Activated gamma-delta T cell (primary cell): ENCODE measurements at regions not wholly inside any gene's neighbourhood (a gene's known extent, or its start where the extent isn't known, plus 50 kb on each side); places are given as distances from the start of the nearest gene placed in this dataset.

Source experiments
- DNase-seq: peaks from one replicate; lab custom pipeline; 2025; lab: John Stamatoyannopoulos, UW

DNA sequence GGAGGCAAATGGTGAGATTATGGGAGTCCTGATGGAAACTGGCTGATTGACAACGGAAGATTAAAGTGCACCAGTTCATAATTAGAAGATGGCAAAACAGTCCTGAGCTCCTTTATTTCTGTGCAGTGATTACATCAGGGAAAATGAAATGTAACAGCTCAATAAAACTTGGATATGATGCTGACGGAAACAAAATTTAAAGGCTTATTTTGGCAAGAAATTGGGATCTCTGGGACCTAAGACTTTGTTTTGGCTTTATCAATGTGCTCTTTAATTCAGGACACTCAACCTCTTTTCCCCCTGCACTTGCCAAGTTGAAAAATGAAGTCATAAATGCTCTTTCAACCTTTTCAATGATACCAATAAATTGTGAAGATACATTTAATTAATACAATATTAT is 226.8 kb downstream of the C6orf118 start:
- no peak for DNase-seq

DNA sequence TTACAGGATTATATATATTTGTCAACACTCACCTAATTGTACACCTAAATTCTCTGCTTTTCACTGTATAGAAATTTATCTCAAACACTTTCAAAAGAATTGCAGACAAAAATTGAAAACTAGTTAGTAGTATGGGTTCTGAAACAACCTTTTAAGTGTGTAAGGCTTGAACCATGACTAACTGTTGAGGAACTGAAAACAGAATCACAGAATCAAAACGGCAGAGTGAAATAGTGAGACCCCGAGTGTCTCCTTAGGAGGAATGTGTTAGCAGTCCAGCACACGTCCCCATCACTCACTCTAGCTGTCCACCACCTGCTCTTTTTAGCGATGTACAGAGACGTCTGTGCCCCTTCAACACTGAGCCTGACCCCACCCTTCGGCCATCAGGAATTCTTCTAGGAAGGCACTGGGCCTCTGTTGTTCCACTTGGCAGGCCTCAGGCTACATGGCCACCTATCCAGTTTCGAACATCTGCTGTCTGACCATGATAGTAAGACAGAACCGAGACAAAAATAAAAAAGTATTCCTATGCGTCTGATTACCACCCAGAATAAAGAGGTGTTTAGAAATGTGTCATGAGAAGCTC is 227.4 kb downstream of the C6orf118 start:
- no peak for DNase-seq

- DNase-seq, result no peak
Observed at GRCh38 chr6:165077876-165078275, 231.5 kb downstream of the C6orf118 start.

DNA sequence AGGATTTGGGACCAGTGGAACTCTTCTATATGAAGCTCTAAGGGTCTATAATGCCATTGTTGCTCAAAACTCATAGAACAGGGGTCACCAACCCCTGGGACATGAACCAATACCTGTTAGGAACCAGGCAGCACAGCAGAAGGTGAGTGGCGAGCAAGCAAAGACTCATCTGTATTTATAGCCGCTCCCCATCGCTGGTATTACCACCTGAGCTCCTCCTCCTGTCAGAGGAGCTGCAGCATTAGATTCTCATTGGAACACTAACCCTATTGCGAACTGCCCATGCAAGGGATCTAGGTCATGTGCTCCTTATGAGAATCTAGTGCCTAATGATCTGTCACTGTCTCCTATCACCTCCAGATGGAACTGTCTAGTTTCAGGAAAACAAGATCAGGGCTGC is 237.5 kb downstream of the C6orf118 start:
- no peak for DNase-seq

DNA sequence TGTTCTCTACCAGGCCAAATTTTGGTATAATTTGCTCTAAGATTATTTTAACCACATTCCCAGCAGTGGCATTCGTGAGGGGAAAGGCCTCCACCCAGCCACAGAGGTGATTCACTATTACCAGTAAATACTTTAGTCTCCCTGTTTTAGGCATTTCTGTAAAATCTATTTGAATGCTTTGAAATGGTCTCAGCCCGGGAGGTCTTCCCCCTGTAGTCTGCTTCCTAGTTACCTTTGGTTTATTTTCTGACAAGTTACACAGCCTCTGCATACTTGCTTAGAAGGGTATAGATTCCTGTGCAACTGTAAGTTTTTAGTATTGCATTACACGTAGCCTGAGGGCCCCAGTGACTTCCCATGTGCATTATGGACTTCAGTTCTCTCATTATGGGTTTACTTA is 248.7 kb downstream of the C6orf118 start:
- no peak for DNase-seq

DNA sequence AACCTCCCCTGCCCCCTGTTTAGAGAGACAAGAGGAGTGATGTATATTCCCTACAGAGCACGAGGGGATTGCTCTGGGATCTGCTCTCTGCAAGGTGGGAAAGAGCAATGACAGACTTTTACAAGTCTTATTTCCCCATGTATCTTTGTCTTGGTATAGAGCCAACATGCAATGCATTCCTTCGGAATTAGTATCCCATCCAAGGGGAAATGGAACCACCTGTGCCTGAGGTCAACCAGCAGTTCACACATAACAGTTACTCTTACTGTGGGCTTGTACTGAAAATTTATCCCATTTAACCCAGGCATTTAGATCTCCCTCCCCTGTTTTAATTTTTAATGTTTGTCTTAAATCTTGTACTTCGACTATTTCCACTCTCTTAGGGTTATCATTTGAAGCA is 250.4 kb downstream of the C6orf118 start:
- no peak for DNase-seq

- no peak for DNase-seq
Observed at GRCh38 chr6:165056292-165056691, 253.1 kb downstream of the C6orf118 start.

GRCh38 chr6:165055231-165055630 is 254.2 kb downstream of the C6orf118 start:
- no peak for DNase-seq

DNA sequence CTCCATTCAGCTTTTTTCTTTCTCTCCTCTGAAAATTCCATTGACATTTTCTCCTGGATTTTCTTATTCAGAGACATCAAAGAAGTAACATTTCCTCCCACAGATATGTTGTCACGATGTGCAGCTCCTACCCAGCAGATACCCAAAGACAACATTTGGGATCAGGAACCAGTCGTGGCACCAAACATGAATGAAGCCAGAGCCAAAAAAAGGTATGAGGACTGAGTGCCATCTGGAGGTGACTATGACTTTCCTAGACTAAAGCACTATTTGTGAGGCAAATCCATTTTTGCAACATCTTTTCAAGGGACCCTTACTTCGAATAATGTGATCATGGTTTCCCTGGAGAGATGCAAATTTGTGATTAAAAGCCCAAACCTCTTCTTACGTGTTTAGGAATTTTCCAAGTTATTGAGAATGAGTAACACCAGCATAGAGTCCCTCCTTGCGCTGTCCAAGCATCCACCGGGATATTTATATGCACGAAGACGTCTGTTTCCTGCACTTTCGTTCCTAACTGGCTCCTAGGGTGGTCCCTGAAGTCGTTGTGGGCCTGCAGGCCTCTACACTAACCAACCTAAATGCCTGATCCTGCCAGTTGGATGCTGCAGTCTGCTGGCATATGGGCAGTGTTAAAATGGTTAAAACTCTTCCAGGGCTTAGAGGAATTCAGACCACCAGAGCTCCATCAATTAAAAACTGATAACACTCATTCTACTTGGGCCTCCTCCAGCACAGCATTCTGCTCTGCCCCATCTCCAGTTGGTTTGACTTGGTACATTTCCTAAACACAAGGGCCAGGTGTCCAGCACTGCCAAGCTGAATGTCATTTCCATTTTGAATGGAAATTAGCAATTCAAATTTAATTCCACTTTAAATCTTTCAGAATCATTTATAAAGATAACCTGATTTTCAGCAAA is 256.6 kb downstream of the C6orf118 start:
- DNase-seq, result no peak

DNA sequence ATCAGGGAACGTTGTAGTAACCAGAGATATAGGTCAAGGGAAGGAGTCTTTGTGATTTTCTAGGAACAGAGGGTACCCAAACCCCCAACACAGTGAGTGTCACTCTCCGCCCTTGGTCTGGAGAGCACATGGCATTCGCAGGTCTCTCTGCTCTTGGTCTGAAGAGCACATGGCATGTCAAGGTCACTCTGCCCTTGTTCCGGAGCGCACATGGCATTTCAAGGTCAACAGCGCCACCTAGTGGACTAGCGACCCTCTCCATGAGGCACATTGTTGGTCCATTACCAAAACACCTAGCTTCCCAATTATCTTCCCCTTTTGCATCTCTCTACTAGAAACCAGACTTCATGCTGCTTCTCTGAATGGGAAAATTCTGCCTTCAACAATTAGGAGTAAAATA is 260.0 kb downstream of the C6orf118 start:
- DNase-seq, result no peak

DNA sequence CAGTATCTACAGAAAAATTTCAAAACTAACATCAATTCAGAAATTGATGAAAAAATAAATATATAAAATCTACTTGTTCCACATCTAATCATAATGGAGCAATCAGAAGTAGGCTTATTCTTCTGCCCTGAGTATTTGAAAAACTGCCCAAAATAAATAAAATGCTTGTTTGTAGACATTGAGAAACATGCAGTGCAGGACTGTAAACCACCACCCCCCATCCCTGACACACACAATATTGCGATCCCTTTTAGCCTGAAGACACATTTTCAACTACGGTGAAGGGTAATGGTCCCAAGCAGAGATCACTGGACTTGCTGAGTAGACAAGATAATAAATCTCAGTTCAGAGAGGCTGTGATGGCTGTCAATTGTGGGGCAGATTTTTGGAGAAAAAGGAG is 261.5 kb downstream of the C6orf118 start:
- no peak for DNase-seq

GRCh38 chr6:165045631-165046030 is 263.8 kb downstream of the C6orf118 start:
- DNase-seq, result no peak

GRCh38 chr6:165042912-165043311 is 266.5 kb downstream of the C6orf118 start:
- no peak for DNase-seq

- DNase-seq, result no peak
Observed at GRCh38 chr6:165040440-165040839, 269.0 kb downstream of the C6orf118 start.

- DNase-seq, result no peak
Observed at GRCh38 chr6:165034271-165034741, 275.1 kb downstream of the C6orf118 start.

GRCh38 chr6:165031502-165031901 is 277.9 kb downstream of the C6orf118 start:
- no peak for DNase-seq

DNA sequence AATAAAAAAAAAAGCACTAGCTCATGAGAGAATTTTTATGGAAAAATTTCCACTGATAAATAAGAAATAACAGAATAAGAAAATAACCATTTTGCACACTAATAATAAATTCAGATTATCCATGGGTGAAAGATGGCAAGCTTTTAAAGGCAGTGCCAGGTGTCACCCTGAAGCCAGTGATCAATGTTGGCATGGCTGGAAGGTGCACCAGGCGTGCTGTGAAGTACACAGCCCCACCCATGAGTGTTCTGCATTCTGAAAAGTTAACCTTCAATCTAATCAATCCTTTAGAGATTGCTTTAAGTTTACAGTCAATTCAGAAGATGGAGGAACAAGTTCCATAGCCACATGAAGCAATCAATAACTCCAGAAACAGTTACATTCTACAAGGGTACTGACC is 284.4 kb downstream of the C6orf118 start:
- no peak for DNase-seq

DNA sequence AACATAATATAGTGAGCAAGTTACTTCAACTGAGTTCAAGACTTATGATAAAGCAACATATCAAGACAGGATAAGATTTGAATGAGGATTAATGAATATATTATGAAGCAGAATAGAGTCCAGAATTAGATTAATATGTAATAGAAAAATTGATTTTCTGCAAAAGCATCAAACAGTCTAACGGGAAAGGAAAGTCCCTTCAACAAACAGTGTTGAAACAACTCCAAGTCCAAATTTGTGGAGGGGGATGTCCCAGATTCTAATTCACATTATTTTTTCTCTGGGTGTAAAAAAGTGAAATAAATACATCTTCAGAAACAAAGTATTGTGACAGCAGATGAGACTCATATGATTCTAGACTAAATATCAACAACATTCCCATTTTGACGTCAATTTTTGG is 289.7 kb downstream of the C6orf118 start:
- no peak for DNase-seq

- no peak for DNase-seq
Observed at GRCh38 chr6:165015676-165016075, 293.7 kb downstream of the C6orf118 start.

- no peak for DNase-seq
Observed at GRCh38 chr6:165013701-165014100, 295.7 kb downstream of the C6orf118 start.

DNA sequence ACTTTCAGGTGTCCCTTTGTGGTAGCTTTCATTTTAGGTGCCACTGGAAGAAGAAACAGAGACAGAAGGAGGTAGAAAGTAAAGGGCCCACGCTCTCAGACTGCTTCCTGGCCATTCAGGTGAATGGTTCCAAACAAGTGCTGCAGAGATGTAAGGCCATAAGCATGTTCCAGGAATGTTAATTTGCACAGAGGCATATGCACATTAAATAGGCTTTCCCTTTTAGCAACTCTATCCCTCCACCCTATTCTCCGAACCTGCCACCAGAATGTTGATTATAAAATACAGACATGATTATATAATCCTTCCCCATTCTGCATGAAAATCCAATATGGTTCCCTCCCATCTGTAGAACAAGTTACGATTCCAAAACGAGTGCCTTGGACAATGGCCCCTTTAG is 297.2 kb downstream of the C6orf118 start:
- no peak for DNase-seq

DNA sequence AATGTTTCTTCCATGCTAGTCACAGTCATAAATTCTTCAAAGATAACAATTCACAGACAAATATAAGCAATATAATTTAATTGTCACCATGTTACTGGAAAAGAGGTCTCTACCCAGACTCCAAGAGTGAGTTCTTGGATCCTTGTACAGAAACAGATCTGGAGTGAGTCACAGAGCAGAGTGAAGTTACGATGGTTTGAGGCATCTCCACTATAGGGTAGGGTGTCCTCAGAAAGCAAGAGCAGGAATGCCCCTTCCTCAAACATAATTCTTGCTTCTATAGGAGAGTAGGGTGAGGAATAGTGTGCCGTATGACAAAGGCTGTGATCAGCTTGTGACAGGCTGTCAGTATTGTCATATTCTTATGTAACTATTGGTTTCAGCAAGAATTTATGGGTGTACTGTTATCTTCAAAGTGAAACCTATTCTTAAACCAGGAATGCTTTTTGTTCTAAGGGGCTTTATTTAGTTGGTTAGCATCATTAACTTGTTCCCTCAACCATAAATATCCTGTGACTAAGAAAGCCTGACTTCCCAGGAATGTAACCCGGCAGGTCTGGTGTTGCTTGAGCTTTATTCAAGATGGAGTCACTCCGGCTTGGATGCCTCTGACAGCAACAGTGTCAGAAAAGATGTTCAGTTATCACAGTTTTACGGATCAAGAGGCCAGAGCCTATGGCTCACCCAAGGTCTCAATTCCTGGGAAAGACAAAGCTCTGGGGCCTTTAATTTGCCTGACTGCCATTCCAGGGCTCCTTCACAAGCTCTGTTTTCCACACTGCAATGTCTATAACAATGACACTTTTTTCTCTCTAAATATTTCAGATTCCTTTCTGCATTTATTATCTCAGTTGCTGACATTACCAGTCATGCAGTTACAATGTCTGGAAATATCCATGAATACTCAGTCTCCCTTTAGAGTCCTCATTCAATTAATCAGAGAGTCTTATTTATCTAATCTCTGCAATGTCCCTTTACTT is 298.6 kb downstream of the C6orf118 start:
- DNase-seq, result no peak
